ENCODE measurements at regions not wholly inside any gene's neighbourhood (a gene's known extent, or its start where the extent isn't known, plus 50 kb on each side); places are given as distances from the start of the nearest gene placed in this dataset.

DNA sequence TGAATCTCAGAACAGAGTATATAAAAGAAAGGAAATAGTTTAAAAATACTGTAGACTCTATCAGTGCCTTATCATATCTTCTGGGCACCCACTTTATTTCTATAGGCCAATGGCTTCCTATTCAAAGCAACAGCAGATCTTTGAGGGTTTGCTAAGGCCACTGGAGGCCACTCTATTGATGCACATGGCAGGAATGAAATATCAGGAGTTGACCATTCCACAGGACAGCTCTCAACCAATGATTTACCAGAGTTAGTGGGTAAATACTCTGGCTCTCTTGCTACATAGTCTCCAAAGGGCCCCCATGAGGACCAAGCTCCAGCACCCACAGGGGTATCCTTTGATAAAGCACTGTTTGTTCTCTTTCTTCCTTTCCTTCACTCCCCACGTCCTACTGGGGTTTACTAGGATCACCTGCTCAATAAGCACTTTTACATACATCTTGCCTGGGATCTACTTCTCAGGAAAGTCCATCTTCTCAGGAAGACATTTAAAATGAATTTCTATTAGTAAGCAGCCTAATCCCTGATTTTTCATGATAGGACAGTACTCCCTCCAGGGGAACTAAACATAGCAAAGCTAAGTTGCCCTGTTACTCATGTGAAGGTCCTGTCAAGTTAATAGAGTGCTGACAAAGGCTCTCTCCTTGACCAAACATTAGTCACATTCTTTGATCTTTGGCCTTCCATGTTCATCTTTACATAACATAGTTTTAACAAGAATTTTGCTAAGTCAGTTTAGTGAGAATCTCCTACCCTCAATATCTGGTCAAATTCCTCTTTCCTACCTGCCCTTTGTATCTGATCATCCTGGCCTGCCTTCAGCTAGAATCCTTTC lies 459.7 kb downstream of the GRXCR1 start:
- DNase-seq = no peak

DNA sequence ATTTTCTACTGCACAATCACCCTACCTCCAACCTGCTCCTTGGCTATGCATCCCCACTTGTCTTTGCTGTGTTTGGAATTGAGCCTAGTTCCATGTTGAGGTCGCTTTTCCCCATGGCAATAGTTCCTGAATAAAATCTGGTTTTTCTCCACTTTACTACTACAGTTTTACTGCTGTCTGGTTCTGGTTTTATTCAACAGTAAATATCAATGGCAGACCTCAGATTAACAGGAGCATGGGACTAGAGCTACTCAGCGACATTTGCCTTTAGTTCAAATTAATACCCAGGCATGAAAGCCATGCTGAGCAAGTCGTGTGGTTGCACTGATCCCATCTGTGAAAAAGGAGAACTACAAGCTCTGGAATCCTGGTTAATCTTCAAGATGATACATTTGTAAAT lies 460.3 kb downstream of the GRXCR1 start:
- DNase-seq = no peak

DNA sequence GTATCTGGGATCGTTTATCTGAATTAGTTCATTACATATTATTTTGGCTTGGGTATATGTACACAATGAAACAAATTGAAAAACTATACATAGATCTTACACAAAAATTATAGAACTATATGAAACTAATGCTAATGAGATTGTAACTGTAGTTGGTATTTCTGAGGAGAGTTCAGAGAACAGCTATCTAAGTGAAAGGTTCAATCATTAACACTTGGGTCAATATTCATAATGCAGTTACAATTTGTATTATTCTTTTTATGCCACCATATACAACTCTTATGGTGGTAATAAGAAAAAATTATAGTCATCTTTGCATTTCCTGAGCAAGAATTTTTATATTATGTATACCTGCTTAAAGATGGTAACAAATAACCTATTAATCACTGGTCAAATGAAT lies 461.0 kb downstream of the GRXCR1 start:
- no peak for DNase-seq

DNA sequence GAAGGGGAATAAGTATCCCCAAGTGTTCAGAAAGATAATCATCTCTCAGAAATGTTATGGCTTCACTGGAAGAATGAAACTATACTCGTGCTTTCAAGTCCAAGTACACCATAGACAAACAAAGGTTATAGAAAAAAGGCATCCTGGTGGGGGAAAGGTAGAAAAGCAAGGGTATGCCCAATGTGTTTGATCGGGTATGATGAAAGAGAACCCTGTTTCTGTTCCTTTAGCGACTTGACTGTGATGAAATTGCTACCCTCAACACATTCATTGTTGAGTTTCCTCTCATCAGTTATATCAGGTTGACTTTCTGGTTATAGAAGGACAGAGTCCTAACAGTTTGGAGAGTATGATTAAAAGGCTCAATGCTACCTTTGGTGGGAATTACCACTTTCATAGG lies 464.3 kb downstream of the GRXCR1 start:
- no peak for DNase-seq

DNA sequence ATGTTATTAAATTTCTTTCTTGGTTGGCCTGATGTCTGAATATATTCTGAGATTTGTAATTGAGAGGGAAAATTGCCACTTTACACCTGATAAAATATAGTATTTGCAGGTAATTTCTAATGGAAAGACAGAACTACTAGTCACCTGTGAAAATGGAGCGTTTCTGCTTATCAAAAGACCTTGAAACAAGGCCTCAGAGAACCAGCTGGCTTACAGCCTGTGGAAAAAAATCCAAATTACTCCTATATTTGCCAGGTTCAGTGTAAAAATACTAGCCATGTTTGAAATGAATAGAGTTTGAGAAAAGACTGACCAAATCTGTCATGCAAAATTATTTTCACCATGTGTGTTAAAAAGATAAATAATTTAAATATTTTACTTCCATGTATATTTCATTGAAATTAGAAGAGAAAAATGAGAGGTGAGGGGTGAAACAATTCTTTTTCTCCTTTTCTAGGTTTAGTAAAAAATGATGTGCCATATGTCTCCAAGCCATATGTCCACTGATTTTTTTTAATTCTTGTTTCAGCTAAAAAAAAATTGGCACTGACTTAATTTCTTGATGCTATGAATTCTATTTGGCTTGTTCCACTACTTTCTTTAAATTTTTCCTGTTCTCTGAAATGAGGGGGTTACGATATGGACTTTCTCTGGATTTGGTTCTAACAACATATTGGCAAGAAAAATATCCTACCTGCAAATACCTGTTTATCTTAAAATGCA lies 464.9 kb downstream of the GRXCR1 start:
- no peak for DNase-seq

DNA sequence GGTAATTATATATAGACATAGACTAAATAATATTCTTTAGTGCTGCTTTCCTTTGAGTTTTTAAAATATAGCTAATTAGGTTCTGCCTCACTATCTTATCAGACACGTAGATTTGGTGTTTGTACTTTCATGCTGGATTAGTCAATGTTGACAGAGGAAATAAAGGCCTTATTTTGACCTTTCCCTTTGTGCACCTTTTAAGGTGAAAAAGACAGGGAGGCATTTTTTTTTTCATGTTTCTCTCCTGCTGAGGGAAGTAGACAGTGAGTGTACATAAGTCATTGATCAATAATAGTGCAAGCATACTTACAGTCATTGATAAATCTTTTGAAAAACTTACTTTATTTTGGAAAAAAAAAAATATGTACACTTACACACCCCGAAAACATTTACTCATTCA lies 467.8 kb downstream of the GRXCR1 start:
- no peak for DNase-seq

DNA sequence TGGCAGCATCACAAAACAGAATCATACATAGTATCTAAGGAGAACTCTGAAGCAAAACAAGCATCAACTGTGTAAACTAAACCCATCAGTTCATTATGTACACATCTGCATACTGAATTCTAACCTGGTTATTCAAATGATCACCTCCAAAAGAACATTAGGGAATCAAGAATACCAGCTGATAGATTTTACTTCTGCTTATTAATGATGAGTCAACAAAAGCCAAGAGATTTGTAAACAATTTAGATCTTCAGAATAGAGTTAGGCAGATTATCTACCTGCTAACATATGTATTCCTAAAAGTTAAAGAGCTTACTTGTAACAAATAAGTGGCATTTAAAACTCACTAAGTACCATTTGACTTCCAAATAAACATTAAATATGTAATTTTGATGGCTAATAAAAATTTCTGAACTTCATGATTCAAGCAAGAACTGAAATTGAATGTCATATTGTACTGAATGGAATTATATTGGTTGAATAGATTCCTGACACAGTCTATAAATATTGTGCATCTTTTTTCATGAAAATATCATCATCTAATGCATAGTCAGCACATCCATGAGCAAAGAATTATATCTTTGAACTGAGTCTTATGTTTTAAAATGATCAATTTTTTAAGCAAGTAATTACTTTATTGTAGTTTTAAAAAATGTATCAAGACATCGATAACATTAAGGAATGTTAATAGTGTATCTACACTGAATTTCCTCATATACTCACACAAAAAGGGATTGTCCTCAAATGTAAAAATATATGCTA lies 470.5 kb downstream of the GRXCR1 start:
- DNase-seq = no peak

DNA sequence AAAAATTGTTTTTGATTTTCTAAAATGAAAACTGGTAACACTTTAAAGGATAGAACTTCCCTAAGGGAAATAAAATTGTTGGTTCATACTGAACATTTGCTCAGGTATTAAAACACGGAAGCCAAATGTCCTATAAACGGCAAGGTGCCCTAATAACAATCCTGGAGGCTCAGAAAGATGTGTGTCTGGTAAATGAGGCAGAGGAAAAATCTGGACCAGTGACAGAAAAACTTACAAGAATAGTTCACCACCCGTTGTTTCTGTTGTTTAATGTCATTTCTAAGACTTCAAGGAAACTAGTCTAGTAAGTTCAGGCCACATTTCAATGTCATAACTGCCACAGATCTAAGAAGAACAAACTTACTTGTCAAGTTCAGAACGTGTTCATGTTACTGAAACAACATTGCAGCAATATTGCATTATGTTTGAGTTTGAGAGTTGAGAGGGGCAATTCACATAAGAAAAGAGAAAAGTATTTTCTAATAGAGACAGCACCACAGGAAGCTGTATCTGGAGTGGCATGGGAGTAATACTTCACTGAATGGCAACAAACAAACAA lies 476.6 kb downstream of the GRXCR1 start:
- no peak for DNase-seq

DNA sequence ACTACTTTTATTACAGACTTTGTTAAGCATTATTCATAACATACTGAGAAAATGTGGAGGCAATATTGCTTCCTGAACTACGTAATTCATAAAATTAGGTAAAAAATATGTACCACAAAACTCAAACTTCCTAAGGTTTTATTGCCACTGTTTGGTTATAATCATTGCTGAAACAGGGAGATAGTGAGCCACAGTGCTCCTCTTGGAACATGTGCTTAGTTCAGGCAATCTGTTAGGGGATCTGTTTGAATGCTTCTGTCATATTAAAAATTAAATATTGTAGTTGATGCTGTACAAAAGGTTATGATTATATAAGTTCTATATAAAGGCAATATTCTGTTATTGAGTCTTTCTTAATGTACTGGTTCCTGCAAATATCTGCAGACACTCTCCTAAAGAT lies 480.7 kb downstream of the GRXCR1 start:
- no peak for DNase-seq

DNA sequence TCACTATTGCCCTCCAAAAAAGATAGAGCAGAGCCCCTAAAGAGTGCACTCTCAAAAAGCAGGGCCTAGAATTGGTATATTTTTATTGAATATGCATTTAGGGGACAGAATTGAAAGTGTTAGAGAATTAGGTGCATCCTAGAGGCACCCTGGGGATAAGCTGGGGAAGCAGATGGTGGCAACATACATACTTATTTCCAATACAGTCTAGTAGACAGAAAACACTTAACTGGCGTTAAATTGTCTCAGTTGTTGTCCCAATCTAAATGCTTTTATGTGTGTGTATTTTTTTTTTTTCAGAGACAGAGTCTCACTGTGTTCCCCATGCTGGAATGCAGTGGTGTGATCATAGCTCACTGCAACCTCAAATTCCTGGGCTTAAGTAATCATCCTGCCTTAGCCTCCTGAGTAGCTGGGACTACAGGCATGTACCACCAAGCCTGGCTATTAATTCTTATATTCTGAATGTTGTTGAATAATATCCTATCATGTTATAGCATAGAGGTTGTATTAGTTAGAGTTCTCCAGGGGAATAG lies 481.8 kb downstream of the GRXCR1 start:
- no peak for DNase-seq

DNA sequence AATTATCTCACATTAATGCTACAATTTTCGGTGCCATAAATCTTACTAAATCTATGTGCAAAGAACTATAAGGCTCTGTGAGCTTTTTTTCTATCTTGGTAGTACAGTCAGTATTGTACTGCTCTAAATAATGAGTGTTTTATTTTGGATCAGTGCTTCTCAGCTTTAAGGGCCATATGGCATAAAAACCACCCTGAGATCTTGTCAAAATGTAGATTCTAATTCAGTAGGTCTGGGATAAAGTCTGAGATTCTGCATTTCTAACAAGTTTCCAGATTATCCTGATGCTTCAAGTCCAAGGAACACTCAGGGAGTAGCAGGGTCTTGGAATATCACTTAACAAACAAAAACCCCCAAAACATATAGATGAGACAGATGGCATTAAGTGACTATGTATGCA lies 486.5 kb downstream of the GRXCR1 start:
- DNase-seq = no peak

DNA sequence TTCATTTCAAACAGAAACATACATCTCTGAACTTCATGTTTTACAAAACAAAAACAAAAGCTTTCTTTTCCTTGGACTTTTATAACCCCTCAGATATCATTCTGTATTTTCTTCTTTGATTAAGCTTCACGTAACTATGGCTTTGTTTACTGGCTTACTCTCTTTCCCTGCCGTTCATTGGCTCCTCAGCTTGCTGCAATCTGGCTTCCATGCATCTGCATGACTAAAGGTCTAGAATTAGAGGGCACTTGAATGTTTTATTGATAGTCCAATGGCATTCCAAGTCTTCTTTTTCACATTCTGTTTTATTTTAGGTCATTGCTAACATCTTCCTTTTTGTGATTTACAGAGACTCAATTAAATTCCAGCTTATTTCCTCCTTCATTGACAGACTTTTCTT lies 487.6 kb downstream of the GRXCR1 start:
- no peak for DNase-seq

DNA sequence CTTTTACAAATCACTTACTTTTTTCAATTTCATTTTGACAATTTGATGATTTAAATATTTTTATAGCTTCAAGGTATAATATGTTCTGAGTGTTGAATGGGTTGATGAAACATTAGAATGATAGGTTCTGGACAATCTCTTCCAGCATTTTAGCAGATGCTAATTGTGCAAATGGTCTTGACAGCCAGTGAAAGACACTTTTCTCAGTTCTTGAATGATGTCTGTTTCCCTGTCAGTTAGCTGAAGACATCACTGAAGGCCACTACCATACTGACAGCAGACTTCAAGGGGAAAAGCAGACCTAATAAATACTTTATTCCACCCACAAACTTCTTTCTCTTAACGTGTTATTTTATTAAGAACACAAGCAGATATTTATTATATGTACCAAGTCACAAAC lies 498.6 kb downstream of the GRXCR1 start:
- no peak for DNase-seq

DNA sequence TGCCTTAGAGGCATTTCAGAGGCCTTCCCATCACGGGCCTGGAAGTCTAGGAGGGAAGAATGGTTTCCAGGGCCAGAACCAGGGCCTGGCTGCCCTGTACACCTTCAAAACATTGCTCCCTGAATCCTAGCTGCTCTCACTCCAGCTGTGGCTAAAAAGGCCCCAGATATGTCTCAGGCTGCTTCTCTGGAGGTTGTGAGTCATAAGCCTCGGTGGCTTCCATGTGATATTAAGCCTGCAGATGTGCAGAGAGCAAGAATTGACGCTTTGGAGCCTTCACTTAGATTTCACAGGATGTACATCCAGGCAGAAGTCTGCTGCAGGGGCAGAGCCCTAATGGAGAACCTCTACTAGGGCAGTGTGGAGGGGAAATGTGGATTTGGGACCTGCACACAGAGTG lies 502.5 kb downstream of the GRXCR1 start:
- no peak for DNase-seq

DNA sequence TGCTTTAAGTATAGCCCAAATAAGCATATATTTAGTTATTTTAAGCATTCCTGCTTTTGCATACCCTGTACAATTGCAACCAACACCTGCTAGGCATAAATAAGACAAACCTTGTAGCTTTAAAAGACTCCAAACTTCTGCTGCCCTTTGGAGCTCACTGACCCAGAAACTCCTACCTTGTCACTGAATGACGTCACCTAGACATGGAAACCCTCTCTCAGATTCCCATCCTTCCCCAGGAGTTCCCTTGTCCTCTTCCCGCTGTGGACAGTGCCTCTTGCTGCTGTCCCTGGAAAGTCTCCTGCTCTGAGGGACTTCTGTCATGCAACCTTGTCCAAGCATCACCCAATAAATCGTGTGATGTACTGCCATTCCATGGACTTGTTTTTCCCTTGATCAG lies 507.2 kb downstream of the GRXCR1 start:
- no peak for DNase-seq

DNA sequence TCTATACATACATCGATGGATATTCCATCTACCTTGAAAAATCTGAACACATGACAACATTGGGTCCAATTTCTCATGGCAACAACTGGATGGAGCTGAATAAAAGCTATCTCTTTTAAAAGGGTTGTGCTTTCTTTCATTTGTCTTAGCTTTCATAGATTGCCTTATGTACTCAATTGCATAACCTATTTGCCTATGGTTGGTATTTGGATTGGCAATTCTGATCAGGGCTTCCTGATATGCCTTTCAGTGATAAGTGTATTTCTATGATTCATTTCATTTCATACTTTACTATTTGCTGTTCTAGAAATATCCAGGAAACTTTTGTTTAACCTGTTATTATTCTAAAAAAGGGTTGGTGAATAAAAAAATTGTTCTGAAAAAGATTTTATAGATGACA lies 509.9 kb downstream of the GRXCR1 start:
- DNase-seq = no peak

DNA sequence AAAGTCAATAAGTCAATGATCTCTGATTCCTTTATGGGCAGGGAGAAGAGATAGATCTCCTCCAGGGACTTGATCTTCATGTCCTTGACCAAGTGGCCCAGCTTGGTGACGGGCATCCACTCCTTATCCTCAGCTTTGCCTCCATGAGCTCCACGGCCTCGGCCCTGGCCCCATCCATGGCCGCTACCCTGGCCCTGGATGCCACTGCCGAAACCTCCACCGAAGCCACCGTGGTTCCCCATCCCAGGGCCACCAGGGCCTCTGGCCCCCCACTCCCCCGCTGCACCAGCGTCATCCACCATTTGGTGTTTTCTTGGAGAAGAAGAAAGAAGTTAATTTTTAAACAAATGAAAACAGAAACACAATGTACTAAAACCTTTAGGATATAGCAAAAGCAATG lies 518.1 kb downstream of the GRXCR1 start:
- DNase-seq = no peak

DNA sequence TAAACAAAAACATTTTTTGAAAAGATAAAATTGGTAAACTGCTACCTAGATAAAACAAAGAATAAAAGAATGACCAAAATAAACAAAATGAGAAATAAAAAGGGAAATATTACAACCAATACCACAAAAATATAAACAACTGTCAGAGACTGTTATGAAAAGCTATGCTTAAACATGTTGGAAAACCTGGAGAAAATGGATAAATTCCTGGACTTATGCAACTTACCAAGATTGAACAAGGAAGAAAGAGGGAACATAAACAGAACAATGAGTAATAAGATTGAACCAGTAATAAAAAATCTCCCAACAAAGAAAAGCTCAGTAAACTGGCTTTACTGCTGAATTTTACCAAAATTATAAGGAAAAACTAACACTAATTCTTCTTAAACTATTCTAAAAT lies 518.7 kb downstream of the GRXCR1 start:
- DNase-seq = no peak

DNA sequence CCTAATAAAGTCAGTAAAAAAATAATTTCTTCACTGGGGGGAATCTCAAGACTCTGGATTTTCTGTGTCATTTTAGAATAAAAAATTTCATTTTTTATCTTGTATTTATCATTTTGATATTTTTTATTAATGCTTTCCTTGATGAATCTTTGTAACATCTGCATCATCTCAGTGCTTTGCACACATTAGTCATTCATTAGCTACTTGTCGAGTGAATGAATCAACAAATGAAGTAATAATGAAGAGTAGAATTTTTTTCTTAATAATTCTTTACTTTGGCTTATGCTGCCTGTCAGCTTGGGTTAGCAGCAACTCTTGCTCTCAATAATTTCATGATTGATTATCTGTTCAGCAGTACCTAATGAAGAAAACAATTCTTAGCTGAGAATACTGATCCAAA lies 530.8 kb downstream of the GRXCR1 start:
- DNase-seq = no peak

DNA sequence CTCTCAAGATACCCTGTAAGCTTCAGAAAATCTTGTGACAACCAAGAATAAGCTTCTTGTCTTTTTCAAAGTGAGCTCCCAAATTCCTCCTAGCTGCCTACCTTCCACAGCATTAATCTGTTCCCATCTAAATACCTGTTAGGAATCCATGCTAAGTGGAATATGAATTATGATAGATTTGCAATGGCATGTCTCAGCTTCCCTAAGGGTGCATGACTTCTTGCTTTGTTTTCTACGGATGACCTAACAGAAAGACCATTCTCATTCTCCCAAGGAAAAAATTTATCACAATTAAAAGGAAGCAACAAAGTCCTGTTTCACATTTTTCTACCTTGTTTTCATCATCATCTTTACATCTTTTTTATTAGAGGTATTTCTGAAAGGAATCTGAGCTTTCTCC lies 532.7 kb downstream of the GRXCR1 start:
- DNase-seq = no peak

DNA sequence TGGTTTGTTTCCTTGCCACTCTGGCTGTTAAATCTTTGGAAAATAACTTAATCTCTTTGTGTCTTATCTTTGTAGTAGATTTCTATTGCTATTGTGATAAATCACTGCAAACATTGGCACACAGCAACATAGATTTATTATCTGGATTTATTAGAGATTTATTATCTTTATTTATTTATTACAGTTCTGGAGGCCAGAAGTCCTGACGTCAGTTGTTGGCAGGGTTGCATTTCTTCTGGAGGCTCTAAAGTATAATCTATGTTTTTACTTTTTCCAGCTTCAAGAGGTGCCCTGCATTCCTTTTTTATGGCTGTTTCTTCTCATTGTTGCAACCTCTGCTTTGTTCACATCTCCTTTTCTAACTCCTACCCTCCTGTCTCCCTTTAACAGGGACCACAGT lies 542.8 kb downstream of the GRXCR1 start:
- no peak for DNase-seq

DNA sequence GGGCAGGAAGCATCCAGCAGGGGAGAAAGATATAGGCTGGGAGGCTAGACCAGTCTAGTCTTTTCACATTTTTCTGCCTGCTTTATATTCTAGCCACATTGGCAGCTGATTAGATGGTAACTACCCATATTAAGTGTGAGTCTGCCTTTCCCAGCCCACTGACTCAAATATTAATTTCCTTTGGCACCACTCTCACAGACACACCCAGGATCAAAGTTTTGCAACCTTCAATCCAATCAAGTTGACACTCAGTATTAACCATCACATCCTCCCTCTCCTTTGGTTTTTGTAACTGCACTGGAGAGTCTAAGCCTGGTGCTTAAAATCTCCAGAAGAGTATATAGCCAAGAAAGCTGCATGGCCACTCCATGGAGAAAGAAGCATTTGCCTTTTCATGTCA lies 560.4 kb downstream of the GRXCR1 start:
- no peak for DNase-seq

DNA sequence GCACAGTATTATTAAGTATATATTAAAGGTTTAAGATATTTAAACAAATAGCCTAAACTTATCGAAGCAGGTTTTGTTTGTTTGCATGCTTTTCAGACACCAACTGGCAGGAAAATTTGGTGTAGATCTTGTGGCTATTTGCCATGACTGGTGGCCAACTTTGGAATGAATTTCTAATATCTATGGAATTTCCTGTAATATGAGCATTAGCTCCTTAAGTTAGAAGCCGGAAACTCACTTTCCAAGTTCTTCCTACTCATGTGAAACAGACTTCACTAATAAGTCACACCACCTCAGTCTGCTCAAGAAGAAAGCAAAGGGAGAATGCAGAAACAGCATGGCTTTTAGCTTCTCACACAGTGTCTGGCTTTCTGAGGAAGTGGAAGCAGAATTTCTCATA lies 563.9 kb downstream of the GRXCR1 start:
- no peak for DNase-seq

Measured in inflammatory macrophage treated with lipopolysaccharide for 1 hour (primary cell).